Renal cortex interstitium (tissue), 11 donors: ENCODE measurements at regions not wholly inside any gene's neighbourhood (a gene's known extent, or its start where the extent isn't known, plus 50 kb on each side); places are given as distances from the start of the nearest gene placed in this dataset.
A peak's percentile ranks its signal among the peaks of the same experiment; 100 is the strongest.
"Not testable (repeated sequence)": the region's sequence is repeated elsewhere in the genome, so short reads cannot be mapped to it uniquely, and the experiment has no call there.

Experiments used
- DNase-seq, 11 donors: peaks; one replicate each; pipeline ENCODE4 v3.0.0-alpha.2; 2013; ENCODE audit warnings: low read depth in 9 of 11, low spot score in 4 of 11; ENCODE audit errors: extremely low read depth in 1 of 11

DNA sequence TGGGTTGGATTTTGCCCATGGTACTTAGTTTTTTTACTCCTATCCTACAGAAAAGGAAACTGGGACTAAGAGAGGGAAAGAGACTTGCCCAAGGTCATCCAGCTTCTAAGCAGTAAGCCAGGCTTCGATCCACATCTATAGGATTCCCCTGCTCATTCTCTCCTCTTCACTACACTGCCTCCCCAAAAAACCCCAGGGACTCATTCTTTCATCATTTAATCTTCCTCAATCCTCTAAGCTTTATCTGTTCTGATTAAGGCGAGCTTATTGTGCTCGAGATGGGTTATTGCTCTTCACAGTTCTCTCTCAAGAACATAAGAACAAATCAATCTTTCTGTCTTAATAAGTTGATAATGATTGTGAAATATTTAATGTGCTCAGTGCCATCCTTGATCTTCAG is 511.1 kb upstream of the BRINP1 start:
- no peak for DNase-seq

DNA sequence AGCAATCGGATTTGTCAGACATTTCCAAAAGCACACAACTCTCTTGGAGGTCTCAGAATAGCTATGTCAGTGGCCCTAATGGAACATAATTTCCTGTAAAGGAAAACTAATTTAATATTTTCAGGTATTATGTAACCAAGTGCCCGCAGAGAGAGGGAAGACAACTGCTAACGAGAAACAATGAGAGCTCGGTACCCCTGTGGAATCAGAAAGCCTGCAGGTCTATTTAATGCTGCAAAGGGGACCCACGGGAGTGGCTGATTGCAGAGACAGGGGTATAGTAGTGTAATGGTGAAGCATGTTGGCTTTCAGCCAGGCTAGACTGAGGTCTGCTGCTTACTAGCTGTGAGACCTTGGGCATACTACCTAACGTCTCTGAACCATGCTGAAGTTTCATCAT is 508.1 kb upstream of the BRINP1 start:
- DNase-seq, result no peak

DNA sequence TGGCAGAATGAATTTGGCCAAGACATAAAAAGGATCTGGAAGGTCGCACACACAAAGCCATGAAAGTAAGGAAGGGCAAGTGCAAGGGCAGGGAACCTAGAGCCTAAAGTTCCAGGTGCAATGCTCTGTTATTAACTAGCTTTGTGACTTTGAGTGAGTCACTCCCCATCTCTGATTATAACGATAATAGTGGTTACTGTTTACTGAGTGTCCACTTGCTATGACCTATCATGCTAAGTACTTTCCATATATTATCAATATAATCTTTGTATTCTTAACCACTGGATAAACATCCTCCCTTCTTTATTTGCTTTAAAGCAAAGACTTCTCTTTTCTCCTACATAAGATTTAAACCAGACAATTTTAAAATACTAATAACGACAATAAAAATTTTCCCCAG is 504.6 kb upstream of the BRINP1 start:
- DNase-seq, result no peak

DNA sequence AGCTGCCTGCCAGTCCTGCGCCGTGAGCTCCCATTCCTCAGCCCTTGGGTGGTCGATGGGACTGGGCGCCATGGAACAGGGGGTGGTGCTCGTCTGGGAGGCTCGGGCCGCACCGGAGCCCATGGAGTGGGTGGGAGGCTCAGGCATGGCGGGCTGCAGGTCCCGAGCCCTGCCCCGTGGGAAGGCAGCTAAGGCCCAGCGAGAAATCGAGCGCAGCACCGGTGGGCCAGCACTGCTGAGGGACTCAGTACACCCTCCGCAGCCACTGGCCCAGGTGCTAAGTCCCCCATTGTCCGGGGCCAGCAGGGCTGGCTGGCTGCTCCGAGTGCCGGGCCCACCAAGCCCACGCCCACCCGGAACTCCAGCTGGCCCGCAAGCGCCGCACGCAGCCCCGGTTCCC is 501.0 kb upstream of the BRINP1 start:
- DNase-seq, result not testable (repeated sequence)

DNA sequence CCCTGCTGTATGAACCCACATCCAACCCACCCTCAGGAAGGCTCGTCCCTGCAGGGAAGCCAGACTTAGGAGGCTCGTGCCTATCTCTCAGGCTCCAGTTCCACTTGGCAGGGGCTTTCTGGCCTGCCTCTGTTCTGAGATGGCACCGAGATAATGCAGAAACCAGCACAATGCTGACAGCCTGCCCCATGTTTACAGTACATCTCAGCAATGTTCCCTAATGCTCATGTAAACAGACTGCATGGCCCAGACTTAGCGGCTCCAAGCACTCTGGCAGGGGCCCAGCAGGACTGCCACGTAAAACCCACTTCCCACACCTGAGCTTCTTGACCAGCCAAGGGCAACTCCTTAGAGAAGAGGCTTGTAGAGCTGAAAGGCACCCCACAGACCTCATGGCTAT is 499.5 kb upstream of the BRINP1 start:
- no peak for DNase-seq

DNA sequence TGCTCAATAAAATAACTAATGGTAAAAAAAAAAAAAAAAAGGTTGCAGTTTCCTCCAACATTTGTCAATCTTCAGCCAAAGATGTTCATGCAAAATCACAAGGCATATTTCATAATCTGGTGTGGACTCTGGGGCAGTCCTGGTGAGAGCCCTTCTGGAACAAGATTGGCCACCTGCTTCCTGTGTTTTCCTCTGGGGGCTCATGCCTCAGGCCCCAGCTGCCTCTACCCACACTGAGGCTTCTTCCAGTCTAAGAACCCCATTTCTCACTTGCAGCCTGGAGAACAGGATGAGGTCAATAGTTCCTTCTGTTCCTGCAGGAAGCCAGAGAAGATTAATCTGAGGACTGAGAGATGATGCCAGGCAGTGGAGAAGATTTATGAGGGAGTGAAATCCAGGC is 492.6 kb upstream of the BRINP1 start:
- no peak for DNase-seq

DNA sequence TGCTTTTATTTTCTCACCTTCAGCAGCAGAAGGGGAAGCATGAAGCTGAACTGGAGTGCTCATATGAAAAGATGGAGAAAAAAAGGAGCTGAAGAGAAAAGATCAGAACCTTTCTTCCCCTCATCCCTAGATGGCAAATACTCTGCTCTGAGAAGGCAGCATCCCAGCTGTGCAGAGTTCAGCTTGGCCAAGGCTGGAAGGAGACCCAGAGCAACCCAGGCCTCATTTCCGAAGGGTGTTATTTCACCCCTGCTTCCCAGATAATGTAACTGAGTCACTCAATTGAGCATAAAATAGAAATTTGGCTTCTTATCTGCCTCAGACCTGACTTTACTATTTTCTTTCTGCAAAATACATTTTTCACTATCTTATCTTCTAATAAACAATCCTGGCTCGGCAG is 489.9 kb upstream of the BRINP1 start:
- no peak for DNase-seq

DNA sequence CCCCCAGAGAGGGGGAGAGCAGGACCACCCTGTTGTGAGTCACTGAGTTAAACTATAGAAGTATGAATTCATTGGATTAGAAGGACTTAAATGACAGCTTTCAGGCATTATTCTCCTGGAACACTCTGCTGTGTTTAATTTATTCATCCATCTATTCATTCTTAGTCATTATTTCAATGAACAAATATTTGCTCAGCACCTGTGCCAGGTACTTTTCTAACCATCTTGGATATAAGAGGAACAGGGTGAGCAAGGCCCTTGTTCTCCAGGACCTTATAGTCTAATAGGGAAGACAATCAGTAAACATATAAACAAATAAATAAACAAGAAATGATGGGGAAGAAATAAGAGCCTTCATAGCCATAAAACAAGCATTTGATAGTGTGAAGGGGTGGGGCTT is 483.9 kb upstream of the BRINP1 start:
- DNase-seq, result no peak

DNA sequence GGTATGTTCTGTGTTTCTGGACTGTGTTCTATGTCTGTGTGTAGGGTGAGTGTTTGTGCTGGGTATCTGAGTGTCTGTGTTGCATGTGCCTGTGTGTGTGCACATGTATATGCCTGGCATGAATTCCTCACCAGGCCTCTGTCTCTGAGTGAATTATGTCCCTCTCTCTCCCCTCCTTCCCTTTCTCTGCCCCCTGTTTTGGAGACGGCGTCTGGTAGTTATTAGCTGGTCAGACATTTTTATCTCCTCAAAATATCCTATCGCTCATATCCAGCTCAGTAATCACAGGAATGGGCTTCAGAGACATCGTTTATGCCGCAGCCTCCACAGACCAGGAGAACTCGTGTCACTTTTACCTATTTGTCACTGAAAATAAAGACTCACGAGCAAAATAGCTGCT is 483.2 kb upstream of the BRINP1 start:
- DNase-seq, result no peak

DNA sequence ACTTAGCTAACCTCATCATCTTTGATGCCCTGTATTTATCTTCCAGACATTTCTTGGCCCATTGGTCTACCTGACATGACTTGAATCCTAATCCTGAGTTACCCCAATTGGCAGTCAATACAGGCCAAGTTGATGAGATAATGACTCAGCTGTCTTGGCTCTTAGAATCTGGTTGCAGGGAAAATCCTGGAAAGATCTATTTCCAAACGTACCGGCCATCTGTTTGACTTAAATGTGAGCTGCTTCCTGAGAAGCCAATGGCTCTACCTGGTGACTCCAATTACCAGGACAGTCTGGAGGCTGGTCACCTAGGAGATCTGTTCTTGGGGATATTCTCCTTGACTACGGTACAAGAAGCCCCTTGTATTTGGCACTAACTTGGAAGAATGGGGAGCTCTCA is 475.2 kb upstream of the BRINP1 start:
- no peak for DNase-seq

DNA sequence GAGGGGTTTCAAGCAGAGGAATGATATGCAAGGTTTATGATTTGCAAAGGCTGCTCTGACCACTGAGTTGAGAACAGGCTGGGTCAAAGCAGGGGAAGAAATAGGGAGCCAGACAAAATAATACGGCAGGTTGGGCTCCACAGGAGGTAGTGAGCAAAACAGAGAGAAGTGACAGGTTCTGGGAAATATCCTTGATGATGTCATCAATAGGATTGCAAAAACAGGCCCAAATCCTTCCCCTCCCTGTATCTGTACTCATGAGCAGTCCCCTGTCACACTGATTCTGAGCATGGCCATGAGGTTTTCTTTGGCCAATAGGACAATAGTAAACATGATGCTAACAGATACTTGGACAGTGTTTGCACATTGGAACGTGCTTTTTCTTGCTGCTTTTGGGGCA is 471.8 kb upstream of the BRINP1 start:
- DNase-seq, result no peak

DNA sequence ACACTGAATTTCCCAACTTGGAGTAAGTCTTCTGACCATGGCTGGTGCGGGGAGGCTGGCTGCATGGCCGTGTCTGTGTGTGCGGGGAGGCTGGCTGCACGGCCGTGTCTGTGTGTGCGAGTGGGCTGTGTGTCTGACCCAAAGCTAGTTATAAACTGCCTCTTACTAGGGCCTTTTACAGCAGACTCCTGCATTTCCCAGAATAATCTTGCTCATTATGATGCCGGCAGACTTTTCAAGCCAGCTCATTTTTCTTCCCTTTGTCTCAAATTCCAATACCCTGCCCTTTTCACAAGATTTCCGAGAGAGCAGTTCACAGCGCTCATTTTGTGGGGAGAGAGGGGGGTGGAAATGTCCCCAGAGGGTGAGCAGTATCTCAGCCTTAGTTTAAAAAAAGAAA is 470.7 kb upstream of the BRINP1 start:
- peak in 1 of 11 donors; percentile 21 for DNase-seq

DNA sequence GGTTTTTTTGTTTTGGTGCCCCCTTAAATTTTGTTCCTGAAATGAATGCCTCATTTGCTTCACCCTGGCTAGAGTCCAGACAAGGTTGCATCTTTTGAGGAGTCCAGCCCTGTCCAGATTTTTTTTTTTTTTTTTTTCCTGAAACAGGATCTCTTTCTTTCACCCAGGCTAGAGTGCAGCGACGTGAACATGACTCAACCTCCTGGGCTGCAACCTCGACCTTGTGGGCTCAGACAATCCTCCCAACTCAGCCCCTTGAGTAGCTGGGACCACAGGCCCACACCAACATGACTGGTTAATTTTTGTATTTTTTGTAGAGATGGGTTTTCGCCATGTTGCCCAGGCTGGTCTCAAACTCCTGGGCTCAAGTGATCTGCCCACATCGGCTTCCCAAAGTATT is 469.0 kb upstream of the BRINP1 start:
- no peak for DNase-seq

DNA sequence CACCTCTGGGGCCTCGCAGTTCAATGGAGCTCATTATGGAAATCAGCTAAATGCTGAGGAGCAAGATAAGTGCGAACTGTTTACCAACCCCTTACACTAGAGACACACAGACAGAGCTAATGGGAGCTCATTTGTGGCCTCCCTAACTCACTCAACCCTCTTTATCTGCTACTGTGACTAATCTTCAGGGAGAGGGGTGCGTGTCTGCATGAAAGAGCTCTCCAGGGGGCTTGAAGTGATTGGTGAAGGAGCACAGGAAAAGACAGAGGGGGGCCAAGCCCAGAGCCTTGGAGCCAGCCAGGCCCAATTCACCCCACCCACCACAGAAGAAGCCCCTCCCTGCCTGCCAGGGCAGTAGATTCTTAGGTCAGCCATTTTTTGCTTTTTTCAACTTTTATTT is 466.8 kb upstream of the BRINP1 start:
- DNase-seq, result no peak

DNA sequence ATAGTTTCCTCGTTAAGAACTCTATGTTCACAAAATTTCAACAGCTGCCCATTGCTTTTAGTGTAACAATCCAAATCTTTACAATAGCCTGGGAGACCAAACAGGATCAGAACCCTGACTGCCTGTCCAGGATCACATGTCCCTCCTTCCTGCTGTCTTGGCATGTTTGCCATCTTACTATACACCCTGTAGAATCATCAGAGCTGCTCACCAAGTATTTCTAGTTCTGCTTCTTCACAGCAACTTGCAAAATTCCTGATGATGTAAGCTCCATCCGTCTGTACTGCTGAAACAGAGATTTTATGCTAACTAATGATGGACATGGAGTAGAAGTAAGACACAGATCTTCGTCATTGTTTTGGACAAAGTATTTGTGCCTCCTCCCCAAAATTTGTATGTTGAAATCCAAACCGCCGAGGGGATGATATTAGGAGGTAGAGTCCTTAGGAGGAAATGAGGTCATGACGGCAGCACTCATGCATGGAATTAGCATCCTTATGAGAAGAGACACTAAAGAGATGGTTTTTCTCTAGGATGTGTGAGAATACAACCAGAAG is 464.9 kb upstream of the BRINP1 start:
- no peak for DNase-seq

DNA sequence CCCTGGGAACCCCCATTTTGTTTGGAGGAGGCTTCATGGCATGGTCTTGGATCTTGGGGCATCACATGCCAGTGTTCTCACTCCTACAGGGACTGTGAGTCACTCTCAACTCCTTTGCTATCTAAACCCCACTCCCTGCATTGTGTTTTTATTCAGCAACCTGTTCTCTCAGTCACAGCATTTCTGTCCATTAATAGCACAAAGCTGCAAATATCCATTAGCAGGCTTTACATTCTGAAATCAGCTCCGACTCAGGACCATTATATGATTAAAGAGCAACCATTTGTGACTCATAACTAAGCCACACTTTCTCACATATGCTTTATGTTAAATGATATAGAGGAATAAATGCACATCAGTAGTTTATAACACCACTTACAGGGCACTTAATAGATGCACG is 462.1 kb upstream of the BRINP1 start:
- no peak for DNase-seq

DNA sequence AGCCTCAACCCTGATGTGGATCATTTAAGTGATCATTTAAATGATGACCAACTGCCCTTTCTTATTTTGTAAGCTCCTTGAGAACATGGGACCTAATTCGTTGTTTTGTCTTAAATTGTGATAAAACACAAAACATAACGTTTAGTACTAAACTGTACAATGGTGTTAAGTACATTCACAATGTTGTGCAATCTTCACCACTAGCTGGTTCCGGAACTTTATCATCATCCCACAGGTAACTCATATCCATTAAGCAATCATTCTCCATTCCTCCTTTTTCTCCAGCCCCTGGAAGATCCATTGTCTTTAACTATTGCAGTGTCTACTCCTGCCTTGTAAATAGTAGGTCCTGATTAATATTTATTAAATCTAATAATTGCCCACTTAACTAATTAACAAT is 460.5 kb upstream of the BRINP1 start:
- DNase-seq, result no peak

DNA sequence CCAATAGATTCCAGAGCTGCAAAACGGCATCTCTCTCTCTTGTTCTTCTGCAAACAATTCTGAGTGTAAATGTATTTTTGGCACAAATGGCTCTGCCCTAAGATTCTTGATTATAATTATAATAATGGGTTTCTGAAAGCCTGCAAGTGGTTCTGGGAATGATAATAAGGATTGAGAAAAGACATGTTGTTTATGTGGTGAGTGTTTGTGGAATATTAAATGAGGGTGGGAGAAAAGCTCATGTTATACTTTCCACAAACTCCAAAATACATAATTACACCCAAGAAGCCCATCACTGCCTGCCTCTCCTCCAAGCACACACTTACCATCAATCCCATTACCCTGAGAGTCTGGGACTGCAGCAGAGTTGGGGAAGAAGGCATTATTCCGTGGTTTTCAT is 460.0 kb upstream of the BRINP1 start:
- DNase-seq, result no peak

DNA sequence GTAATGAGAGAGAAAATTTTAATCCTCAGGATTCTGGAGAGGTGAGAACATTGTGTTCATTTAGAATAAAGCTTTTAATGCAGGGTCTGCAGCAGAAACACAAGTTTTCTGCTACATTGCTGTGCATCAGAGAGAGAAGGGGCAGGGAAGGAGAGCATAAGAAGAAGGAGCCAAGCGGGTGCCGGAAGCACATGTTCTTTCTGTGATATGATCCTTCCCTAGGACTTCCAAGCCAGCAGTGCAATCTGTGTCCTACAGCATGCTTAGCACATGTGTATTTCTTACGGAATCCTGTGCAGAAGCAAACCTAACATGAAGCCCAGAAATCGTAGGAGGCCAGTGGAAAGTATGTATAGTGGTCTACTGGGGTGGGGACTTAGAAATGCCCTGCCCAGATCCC is 458.3 kb upstream of the BRINP1 start:
- no peak for DNase-seq

DNA sequence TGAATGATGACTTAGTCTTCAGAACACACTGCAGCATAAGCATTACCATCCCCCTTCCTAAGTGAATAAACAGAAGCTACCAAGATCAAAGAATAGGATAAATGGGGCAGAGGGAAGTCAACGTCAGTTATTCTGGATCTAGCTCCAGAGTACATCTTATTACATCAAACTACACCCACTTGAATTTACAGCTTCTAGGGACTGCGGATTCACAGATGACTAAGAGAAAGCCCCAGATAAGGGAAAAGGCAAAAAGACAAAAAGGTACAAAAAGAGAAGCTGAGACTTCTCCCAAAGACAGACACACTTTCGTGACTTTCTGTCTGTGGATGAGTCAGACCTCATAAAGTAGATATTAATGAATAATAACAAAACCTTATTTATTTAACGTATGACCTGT is 457.9 kb upstream of the BRINP1 start:
- no peak for DNase-seq

DNA sequence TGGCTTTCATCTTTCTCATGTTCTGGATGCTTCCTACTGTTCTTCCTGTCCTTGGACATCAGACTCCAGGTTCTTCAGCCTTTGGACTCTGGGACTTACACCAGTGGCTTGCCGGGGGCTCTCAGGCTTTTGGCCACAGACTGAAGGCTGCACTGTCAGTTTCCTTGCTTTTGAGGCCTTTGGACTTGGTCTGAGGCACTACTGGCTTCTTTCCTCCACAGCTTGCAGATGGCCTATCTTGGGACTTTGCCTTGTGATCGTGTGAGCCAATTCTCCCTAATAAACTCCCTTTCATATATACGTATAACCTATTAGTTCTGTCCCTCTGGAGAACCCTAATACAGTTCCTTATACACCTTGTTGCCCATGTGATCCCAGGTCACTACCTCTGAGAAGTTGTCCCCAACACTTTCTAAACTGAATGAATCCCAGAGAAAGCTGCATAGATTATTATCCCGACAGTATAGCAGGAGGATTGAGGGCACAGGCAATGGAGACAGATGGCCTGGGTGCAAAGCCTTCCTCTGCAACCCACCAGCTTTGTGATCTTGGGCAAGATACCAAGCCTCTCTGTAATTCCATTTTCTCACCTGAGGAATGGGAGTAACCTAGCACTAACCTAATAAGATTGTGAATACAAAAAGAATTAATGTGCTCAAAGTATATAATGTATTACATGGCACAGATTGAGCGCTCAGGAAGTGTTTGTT is 449.6 kb upstream of the BRINP1 start:
- no peak for DNase-seq
